H9 (cell line): ENCODE measurements at regions not wholly inside any gene's neighbourhood (a gene's known extent, or its start where the extent isn't known, plus 50 kb on each side); places are given as distances from the start of the nearest gene placed in this dataset.

Source experiments
- DNase-seq: peaks from one replicate; pipeline ENCODE4 v3.0.0-alpha.2; 2017
- H2AFZ ChIP-seq: one replicate; pipeline ENCODE4 v1.6.1; 2013; ENCODE audit warnings: mild to moderate bottlenecking, low read length, control low read depth, moderate library complexity
- H2AK5ac ChIP-seq: 2 replicates; pipeline ENCODE4 v1.6.1; 2013; ENCODE audit warnings: low read length, control low read depth, mixed read lengths; ENCODE audit not compliant: insufficient read length
- H2BK120ac ChIP-seq: one replicate; pipeline ENCODE4 v1.6.1; 2013; ENCODE audit warnings: low read depth, mild to moderate bottlenecking, low read length, control low read depth, inconsistent platforms; ENCODE audit not compliant: poor library complexity, severe bottlenecking
- H2BK12ac ChIP-seq: 2 replicates; pipeline ENCODE4 v1.6.1; 2013; ENCODE audit warnings: low read length, control low read depth, mixed read lengths, low read depth; ENCODE audit not compliant: insufficient read length
- H2BK15ac ChIP-seq: 2 replicates; pipeline ENCODE4 v1.6.1; 2013; ENCODE audit warnings: low read depth, low read length, control low read depth
- H2BK20ac ChIP-seq: one replicate; pipeline ENCODE4 v1.6.1; 2013; ENCODE audit warnings: low read depth, mild to moderate bottlenecking, low read length, control low read depth, inconsistent platforms; ENCODE audit not compliant: poor library complexity, severe bottlenecking
- H2BK5ac ChIP-seq: 2 replicates; pipeline ENCODE4 v1.6.1; 2013; ENCODE audit warnings: low read length, control low read depth, mixed read lengths; ENCODE audit not compliant: insufficient read length
- H3K14ac ChIP-seq: 2 replicates; pipeline ENCODE4 v1.6.1; 2013; ENCODE audit warnings: low read length, control low read depth; ENCODE audit not compliant: insufficient read depth
- H3K18ac ChIP-seq: 2 replicates; pipeline ENCODE4 v1.6.1; 2013; ENCODE audit warnings: low read depth, mild to moderate bottlenecking, mixed read lengths, low read length, control low read depth; ENCODE audit not compliant: insufficient read length
- H3K23ac ChIP-seq: 2 replicates; pipeline ENCODE4 v1.6.1; 2013; ENCODE audit warnings: low read length, control low read depth, mixed read lengths, low read depth; ENCODE audit not compliant: insufficient read length
- H3K23me2 ChIP-seq: 2 replicates; pipeline ENCODE4 v1.6.1; 2013; ENCODE audit warnings: low read depth, mild to moderate bottlenecking, mixed read lengths, low read length, control low read depth; ENCODE audit not compliant: insufficient read length, poor library complexity, severe bottlenecking
- H3K27ac ChIP-seq: 2 replicates; pipeline ENCODE4 v1.5.1; 2013; ENCODE audit warnings: low read length, control low read depth, mixed read lengths, low read depth; ENCODE audit not compliant: insufficient read length
- H3K27me3 ChIP-seq: 2 replicates; pipeline ENCODE4 v1.6.1; 2013; ENCODE audit warnings: low read length, control low read depth, inconsistent platforms; ENCODE audit not compliant: insufficient read depth
- H3K4ac ChIP-seq: 2 replicates; pipeline ENCODE4 v1.6.1; 2013; ENCODE audit warnings: low read depth, mild to moderate bottlenecking, control low read depth, inconsistent platforms, low read length, moderate library complexity
- H3K4me1 ChIP-seq: 2 replicates; pipeline ENCODE4 v1.6.1; 2013; ENCODE audit warnings: low read length, control low read depth, inconsistent platforms; ENCODE audit not compliant: insufficient read depth
- H3K4me2 ChIP-seq: 2 replicates; pipeline ENCODE4 v1.6.1; 2013; ENCODE audit warnings: low read length, control low read depth, mixed read lengths; ENCODE audit not compliant: insufficient read length, insufficient read depth
- H3K56ac ChIP-seq: 2 replicates; pipeline ENCODE4 v1.6.1; 2013; ENCODE audit warnings: low read depth, mild to moderate bottlenecking, mixed read lengths, low read length, control low read depth; ENCODE audit not compliant: insufficient read length
- H3K79me1 ChIP-seq: 2 replicates; pipeline ENCODE4 v1.6.1; 2013; ENCODE audit warnings: low read depth, mild to moderate bottlenecking, moderate library complexity, low read length, control low read depth, inconsistent platforms; ENCODE audit not compliant: insufficient read depth, poor library complexity, severe bottlenecking
- H3K79me2 ChIP-seq: 2 replicates; pipeline ENCODE4 v1.6.1; 2013; ENCODE audit warnings: low read length, control low read depth, inconsistent platforms; ENCODE audit not compliant: insufficient read depth
- H3K9ac ChIP-seq: 2 replicates; pipeline ENCODE4 v1.6.1; 2013; ENCODE audit warnings: low read length, control low read depth, mixed read lengths; ENCODE audit not compliant: insufficient read length; ENCODE audit errors: extremely low read depth
- H3K9me3 ChIP-seq: one replicate; pipeline ENCODE4 v1.6.1; 2013; ENCODE audit warnings: low read depth, low read length, inconsistent platforms; ENCODE audit not compliant: control insufficient read depth
- H3T11ph ChIP-seq: one replicate; pipeline ENCODE4 v1.6.1; 2013; ENCODE audit warnings: mild to moderate bottlenecking, low read length, control low read depth, inconsistent platforms
- H4K20me1 ChIP-seq: one replicate; pipeline ENCODE4 v1.6.1; 2013; ENCODE audit not compliant: control insufficient read depth, insufficient read length, insufficient read depth
- H4K5ac ChIP-seq: 2 replicates; pipeline ENCODE4 v1.6.1; 2013; ENCODE audit warnings: low read depth, mild to moderate bottlenecking, mixed read lengths, low read length, control low read depth; ENCODE audit not compliant: insufficient read length
- H4K8ac ChIP-seq: replicated peaks from 2 replicates; pipeline ENCODE4 v1.6.1; 2013; ENCODE audit warnings: low read length, control low read depth, mixed read lengths, low read depth; ENCODE audit not compliant: insufficient read length
- H4K91ac ChIP-seq: 2 replicates; pipeline ENCODE4 v1.6.1; 2013; ENCODE audit warnings: low read depth, mild to moderate bottlenecking, moderate library complexity, mixed read lengths, low read length, control low read depth; ENCODE audit not compliant: insufficient read length
- H3K27ac Mint-ChIP-seq, 3 experiments: 2 replicates in 2 of 3; 3 replicates in 1 of 3; pipeline ENCODE4 v1.8.0; 2020 to 2021; ENCODE audit warnings: mixed read lengths in 3 of 3, mild to moderate bottlenecking in 1 of 3, moderate library complexity in 1 of 3
- H3K27me3 Mint-ChIP-seq: 2 replicates; pipeline ENCODE4 v1.8.0; 2021; ENCODE audit warnings: low read depth, mild to moderate bottlenecking, moderate library complexity, mixed read lengths
- H3K36me3 Mint-ChIP-seq, 3 experiments: 2 replicates in 2 of 3; 3 replicates in 1 of 3; pipeline ENCODE4 v1.8.0; 2020 to 2021; ENCODE audit warnings: low read depth in 3 of 3, mixed read lengths in 3 of 3; ENCODE audit not compliant: insufficient read depth in 1 of 3
- H3K4me1 Mint-ChIP-seq, 2 experiments: 2 replicates each; pipeline ENCODE4 v1.8.0; 2020; ENCODE audit warnings: mixed read lengths in 2 of 2
- H3K4me3 Mint-ChIP-seq, 2 experiments: 2 replicates in 1 of 2; 3 replicates in 1 of 2; pipeline ENCODE4 v1.8.0; 2020 to 2021; ENCODE audit warnings: mild to moderate bottlenecking in 2 of 2, mixed read lengths in 2 of 2, moderate library complexity in 1 of 2
- H3K9me3 Mint-ChIP-seq, 2 experiments: 2 replicates in 1 of 2; 3 replicates in 1 of 2; pipeline ENCODE4 v1.8.0; 2020; ENCODE audit warnings: mild to moderate bottlenecking in 2 of 2, mixed read lengths in 2 of 2, moderate library complexity in 1 of 2
- WGBS: extraction: QIAGEN DNeasy Blood & Tissue Kit; methylation state at CpG from one replicate; pipeline ENCODE4 v1.1.7; 2013; ENCODE audit warnings: missing lambda C conversion rate, low lambda C conversion rate, mixed read lengths; ENCODE audit not compliant: insufficient read length; ENCODE audit errors: extremely low coverage; 5-methylcytosine and 5-hydroxymethylcytosine counted together
- TF ChIP-seq, protein P1 (sequence below): fragments of 200-600 bp; sonication (generic); conservative IDR thresholded peaks from 3 replicates; pipeline ENCODE4 v1.8.0; 2021; ENCODE audit warnings: antibody characterized with exemption, mild to moderate bottlenecking

GRCh38 chr5:34550964-34551363 lies 105.2 kb upstream of the RAI14 start:
- Histone ChIP-seq H3K9ac (no peak overlapping the region), H4K8ac (no peak overlapping the region), H2BK20ac (no peak overlapping the region), H2BK120ac (no peak overlapping the region), H3K27ac (no peak overlapping the region), H3K9me3 (peaks cover 7% of the 10 kb centered on the region), H2BK15ac (no peak overlapping the region), H3K4ac (no peak overlapping the region), H3T11ph (no peak overlapping the region), H2BK5ac (no peak overlapping the region), H2AK5ac (no peak overlapping the region), H3K18ac (no peak overlapping the region), H3K23ac (no peak overlapping the region), H3K79me2 (no peaks in the 10 kb centered on the region), H3K14ac (no peak overlapping the region), H3K79me1 (no peaks in the 10 kb centered on the region), H4K91ac (no peak overlapping the region), H4K20me1 (no peaks in the 10 kb centered on the region), H2BK12ac (no peak overlapping the region), H3K27me3 (no peaks in the 10 kb centered on the region), H2AFZ (no peak overlapping the region), H3K4me2 (no peak overlapping the region), H3K56ac (no peak overlapping the region), H3K23me2 (no peaks in the 10 kb centered on the region), H3K4me1 (0 out of 2 replicates have a peak, but pooled peaks cover 4% of the 10 kb centered on the region), H4K5ac (no peak overlapping the region)
- H3K9me3 Mint-ChIP-seq: peaks cover 17 to 20% of the 10 kb centered on the region in 2 experiments
- H3K27me3 Mint-ChIP-seq: no peaks in the 10 kb centered on the region
- no peak for DNase-seq
- peaks cover 11 to 20% (median 18%) of the 10 kb centered on the region in 3 experiments for H3K36me3 Mint-ChIP-seq
- TF ChIP-seq, protein P1, sequence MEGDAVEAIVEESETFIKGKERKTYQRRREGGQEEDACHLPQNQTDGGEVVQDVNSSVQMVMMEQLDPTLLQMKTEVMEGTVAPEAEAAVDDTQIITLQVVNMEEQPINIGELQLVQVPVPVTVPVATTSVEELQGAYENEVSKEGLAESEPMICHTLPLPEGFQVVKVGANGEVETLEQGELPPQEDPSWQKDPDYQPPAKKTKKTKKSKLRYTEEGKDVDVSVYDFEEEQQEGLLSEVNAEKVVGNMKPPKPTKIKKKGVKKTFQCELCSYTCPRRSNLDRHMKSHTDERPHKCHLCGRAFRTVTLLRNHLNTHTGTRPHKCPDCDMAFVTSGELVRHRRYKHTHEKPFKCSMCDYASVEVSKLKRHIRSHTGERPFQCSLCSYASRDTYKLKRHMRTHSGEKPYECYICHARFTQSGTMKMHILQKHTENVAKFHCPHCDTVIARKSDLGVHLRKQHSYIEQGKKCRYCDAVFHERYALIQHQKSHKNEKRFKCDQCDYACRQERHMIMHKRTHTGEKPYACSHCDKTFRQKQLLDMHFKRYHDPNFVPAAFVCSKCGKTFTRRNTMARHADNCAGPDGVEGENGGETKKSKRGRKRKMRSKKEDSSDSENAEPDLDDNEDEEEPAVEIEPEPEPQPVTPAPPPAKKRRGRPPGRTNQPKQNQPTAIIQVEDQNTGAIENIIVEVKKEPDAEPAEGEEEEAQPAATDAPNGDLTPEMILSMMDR: no peak
- WGBS: no CpG with 5 or more reads among the region's 3 CpGs
- peaks cover 22 to 26% of the 10 kb centered on the region in 2 experiments for H3K4me1 Mint-ChIP-seq
- no peak overlapping the region for H3K27ac Mint-ChIP-seq
- no peak overlapping the region for H3K4me3 Mint-ChIP-seq
